ENCODE measurements at regions not wholly inside any gene's neighbourhood (a gene's known extent, or its start where the extent isn't known, plus 50 kb on each side); places are given as distances from the start of the nearest gene placed in this dataset.
"Not testable (repeated sequence)": the region's sequence is repeated elsewhere in the genome, so short reads cannot be mapped to it uniquely, and the experiment has no call there.

- intact Hi-C loops (cut with DNase I): no loop called here
- H3K36me3 ChIP-seq: no peaks in the 10 kb centered on the region
- H3K4me3 ChIP-seq: no peak overlapping the region
- no peaks in the 10 kb centered on the region for H3K27me3 ChIP-seq
- H3K9me3 ChIP-seq: no peaks in the 10 kb centered on the region
- H3K27ac ChIP-seq: no peak overlapping the region
- no peak for TF ChIP-seq CTCF (IDR thresholded peaks at IDR 0.05)
- no peaks in the 10 kb centered on the region for H3K4me1 ChIP-seq
- no peak for DNase-seq
- ATAC-seq: no peak
These were observed 726.4 kb downstream of the TENT5A start for GRCh38 chr6:81026041-81026553.

DNA sequence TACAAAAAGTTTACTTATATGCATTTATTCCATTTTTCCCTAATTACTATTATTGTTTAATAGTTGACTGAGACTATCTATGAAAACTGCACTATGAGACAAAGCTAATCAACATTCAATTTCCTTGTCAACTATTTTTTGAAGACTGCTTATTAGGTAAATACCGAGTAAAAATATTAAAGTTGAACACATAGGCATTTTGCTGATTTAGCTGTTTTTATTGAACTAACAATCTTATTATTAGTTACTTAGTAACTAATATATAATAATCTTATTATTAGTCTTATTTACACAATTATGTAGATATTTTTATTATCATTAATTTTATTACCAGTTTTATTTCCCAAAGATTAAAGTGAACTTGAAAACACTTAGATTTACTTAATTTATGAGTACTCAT lies 728.8 kb downstream of the TENT5A start:
- H3K4me3 ChIP-seq: no peak overlapping the region
- TF ChIP-seq CTCF (IDR thresholded peaks at IDR 0.05): no peak
- H3K4me1 ChIP-seq: no peaks in the 10 kb centered on the region
- ATAC-seq (no peak), DNase-seq (no peak)
- H3K36me3 ChIP-seq: no peaks in the 10 kb centered on the region
- intact Hi-C loops (cut with DNase I): no loop called here
- no peak overlapping the region for H3K27ac ChIP-seq
- H3K9me3 ChIP-seq: no peaks in the 10 kb centered on the region
- H3K27me3 ChIP-seq: no peaks in the 10 kb centered on the region

GRCh38 chr6:81023007-81023582 lies 729.4 kb downstream of the TENT5A start:
- no peak for ATAC-seq
- Histone ChIP-seq H3K4me3 (no peak overlapping the region), H3K27me3 (no peaks in the 10 kb centered on the region), H3K4me1 (no peaks in the 10 kb centered on the region), H3K27ac (no peak overlapping the region), H3K36me3 (no peaks in the 10 kb centered on the region), H3K9me3 (no peaks in the 10 kb centered on the region)
- no peak for TF ChIP-seq CTCF (IDR thresholded peaks at IDR 0.05)
- intact Hi-C loops (cut with DNase I): no loop called here
- no peak for DNase-seq

GRCh38 chr6:81017586-81017985 lies 734.9 kb downstream of the TENT5A start:
- DNase-seq; intact Hi-C loops (cut with DNase I); ATAC-seq: not testable (repeated sequence)

DNA sequence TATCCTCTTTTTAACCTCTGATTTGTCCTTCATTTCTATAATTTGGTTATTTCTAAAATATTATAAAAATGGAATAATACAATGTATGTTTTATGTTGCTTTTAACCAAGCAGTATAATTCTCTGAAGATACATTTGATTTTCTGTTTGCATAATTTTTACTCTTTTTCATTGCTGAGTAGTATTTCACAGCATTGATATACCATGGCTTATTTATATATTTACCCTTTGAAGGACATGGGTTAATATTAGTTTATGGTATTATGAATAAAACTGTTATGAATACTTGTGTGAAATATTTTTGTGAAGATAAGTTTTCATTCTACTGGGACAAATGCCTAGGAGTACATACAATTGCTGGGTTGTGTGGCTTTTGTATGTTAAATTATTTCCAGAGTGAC lies 748.6 kb downstream of the TENT5A start:
- ATAC-seq (no peak), DNase-seq (no peak)
- intact Hi-C loops (cut with DNase I): no loop called here
- no peak overlapping the region for H3K4me3 ChIP-seq
- H3K27me3 ChIP-seq: no peaks in the 10 kb centered on the region
- no peaks in the 10 kb centered on the region for H3K36me3 ChIP-seq
- TF ChIP-seq CTCF (IDR thresholded peaks at IDR 0.05): no peak
- no peaks in the 10 kb centered on the region for H3K9me3 ChIP-seq
- H3K4me1 ChIP-seq: no peaks in the 10 kb centered on the region
- no peak overlapping the region for H3K27ac ChIP-seq

More at GRCh38 chr6:81017586-81017985, 734.9 kb downstream of the TENT5A start:
- not testable (repeated sequence) for H3K9me3 ChIP-seq, H3K27ac ChIP-seq, H3K4me1 ChIP-seq, H3K27me3 ChIP-seq, H3K36me3 ChIP-seq, H3K4me3 ChIP-seq

GRCh38 chr6:81003156-81003555 lies 749.3 kb downstream of the TENT5A start:
- no peaks in the 10 kb centered on the region for H3K9me3 ChIP-seq
- no peaks in the 10 kb centered on the region for H3K36me3 ChIP-seq
- DNase-seq: no peak
- no peaks in the 10 kb centered on the region for H3K4me1 ChIP-seq
- TF ChIP-seq CTCF (IDR thresholded peaks at IDR 0.05): no peak
- no peak overlapping the region for H3K4me3 ChIP-seq
- ATAC-seq: no peak
- H3K27ac ChIP-seq: no peak overlapping the region
- H3K27me3 ChIP-seq: no peaks in the 10 kb centered on the region
- intact Hi-C loops (cut with DNase I): no loop called here

All from upper lobe of right lung (tissue), 1 donor.